WTC11 (cell line): ENCODE measurements at regions not wholly inside any gene's neighbourhood (a gene's known extent, or its start where the extent isn't known, plus 50 kb on each side); places are given as distances from the start of the nearest gene placed in this dataset.
A peak's percentile ranks its signal among the peaks of the same experiment; 100 is the strongest.

Experiments
- ATAC-seq: fragments of 200-7000 bp; cut with Tn5 transposase; 2 replicates; pipeline ENCODE4 v1.10.0; 2021; ENCODE audit warnings: mild to moderate bottlenecking, moderate library complexity
- CTCF ChIA-PET: fragments of 300-600 bp; sonication (Branson Sonifier 250); formaldehyde crosslinking; loops from one replicate; lab custom pipeline; 2021; ENCODE audit warnings: antibody characterized with exemption; lab: Charles Lee
- POLR2A ChIA-PET: fragments of 350-600 bp; sonication (Branson Sonifier 250); formaldehyde crosslinking; loops from one replicate; lab custom pipeline; 2021; ENCODE audit warnings: antibody characterized with exemption; lab: Charles Lee
- DNase-seq: peaks from one replicate; pipeline ENCODE4 v3.0.0; 2021; ENCODE audit warnings: low spot score
- H3K27ac Mint-ChIP-seq: 2 replicates; pipeline ENCODE4 v1.8.0; 2021; ENCODE audit warnings: mixed read lengths
- H3K27me3 Mint-ChIP-seq: 2 replicates; pipeline ENCODE4 v1.8.0; 2021; ENCODE audit warnings: low read depth, mild to moderate bottlenecking, moderate library complexity, mixed read lengths
- H3K36me3 Mint-ChIP-seq: 2 replicates; pipeline ENCODE4 v1.8.0; 2021; ENCODE audit warnings: mixed read lengths
- H3K4me1 Mint-ChIP-seq: 2 replicates; pipeline ENCODE4 v1.8.0; 2022; ENCODE audit warnings: mixed read lengths
- H3K4me3 Mint-ChIP-seq: 2 replicates; pipeline ENCODE4 v1.8.0; 2021; ENCODE audit warnings: mild to moderate bottlenecking, moderate library complexity, mixed read lengths
- H3K9me3 Mint-ChIP-seq: 2 replicates; pipeline ENCODE4 v1.8.0; 2021; ENCODE audit warnings: mixed read lengths
- AR ChIP-seq: fragments of 250-450 bp; sonication (Bioruptor Pico); IDR thresholded peaks from 2 replicates; pipeline ENCODE4 v1.9.0; 2021; ENCODE audit warnings: mild to moderate bottlenecking
- ATF2 ChIP-seq: sonication (generic); formaldehyde crosslinking; IDR thresholded peaks from 2 replicates; pipeline ENCODE4 v1.8.1; 2022; ENCODE audit warnings: low read depth, missing genetic modification reagents, borderline replicate concordance
- ELF4 ChIP-seq: sonication (generic); formaldehyde crosslinking; IDR thresholded peaks from 2 replicates; pipeline ENCODE4 v1.8.1; 2022; ENCODE audit warnings: low read depth, mild to moderate bottlenecking, moderate library complexity, missing genetic modification reagents
- ERG ChIP-seq: fragments of 250-450 bp; sonication (Bioruptor Pico); IDR thresholded peaks from 2 replicates; pipeline ENCODE4 v1.8.0; 2021; ENCODE audit warnings: mild to moderate bottlenecking
- FOXJ3 ChIP-seq: sonication (generic); formaldehyde crosslinking; IDR thresholded peaks from 2 replicates; pipeline ENCODE4 v1.9.0; 2021; ENCODE audit warnings: missing genetic modification reagents, mild to moderate bottlenecking, borderline replicate concordance
- MYBL2 ChIP-seq: sonication (generic); formaldehyde crosslinking; IDR thresholded peaks from 2 replicates; pipeline ENCODE4 v1.8.1; 2023; ENCODE audit warnings: mild to moderate bottlenecking, moderate library complexity, missing genetic modification reagents
- TCF7 ChIP-seq: sonication (generic); formaldehyde crosslinking; IDR thresholded peaks from 2 replicates; pipeline ENCODE4 v1.8.0; 2022; ENCODE audit warnings: mild to moderate bottlenecking, low read depth, missing genetic modification reagents, moderate library complexity
- TEAD4 ChIP-seq: sonication (generic); formaldehyde crosslinking; IDR thresholded peaks from 2 replicates; pipeline ENCODE4 v1.8.0; 2022; ENCODE audit warnings: mild to moderate bottlenecking, missing genetic modification reagents
- USF1 ChIP-seq: sonication (generic); formaldehyde crosslinking; IDR thresholded peaks from 2 replicates; pipeline ENCODE4 v1.8.0; 2022; ENCODE audit warnings: mild to moderate bottlenecking, missing genetic modification reagents
- TF ChIP-seq, protein P1 (sequence below): sonication (generic); formaldehyde crosslinking; IDR thresholded peaks from 2 replicates; pipeline ENCODE4 v1.8.0; 2023; ENCODE audit warnings: missing genetic modification reagents, mild to moderate bottlenecking, borderline replicate concordance
- TF ChIP-seq, protein P2 (sequence below): fragments of 200-600 bp; IDR thresholded peaks from 2 replicates; pipeline ENCODE4 v1.8.0; 2022; ENCODE audit warnings: antibody characterized with exemption
- TF ChIP-seq, protein P3 (sequence below): sonication (generic); formaldehyde crosslinking; conservative IDR thresholded peaks from 2 replicates; pipeline ENCODE4 v1.8.1; 2023; ENCODE audit warnings: mild to moderate bottlenecking, low read depth, missing genetic modification reagents, moderate library complexity
- TF ChIP-seq, protein P4 (sequence below): sonication (generic); formaldehyde crosslinking; IDR thresholded peaks from 2 replicates; pipeline ENCODE4 v1.8.1; 2023; ENCODE audit warnings: mild to moderate bottlenecking, missing genetic modification reagents, moderate library complexity

DNA sequence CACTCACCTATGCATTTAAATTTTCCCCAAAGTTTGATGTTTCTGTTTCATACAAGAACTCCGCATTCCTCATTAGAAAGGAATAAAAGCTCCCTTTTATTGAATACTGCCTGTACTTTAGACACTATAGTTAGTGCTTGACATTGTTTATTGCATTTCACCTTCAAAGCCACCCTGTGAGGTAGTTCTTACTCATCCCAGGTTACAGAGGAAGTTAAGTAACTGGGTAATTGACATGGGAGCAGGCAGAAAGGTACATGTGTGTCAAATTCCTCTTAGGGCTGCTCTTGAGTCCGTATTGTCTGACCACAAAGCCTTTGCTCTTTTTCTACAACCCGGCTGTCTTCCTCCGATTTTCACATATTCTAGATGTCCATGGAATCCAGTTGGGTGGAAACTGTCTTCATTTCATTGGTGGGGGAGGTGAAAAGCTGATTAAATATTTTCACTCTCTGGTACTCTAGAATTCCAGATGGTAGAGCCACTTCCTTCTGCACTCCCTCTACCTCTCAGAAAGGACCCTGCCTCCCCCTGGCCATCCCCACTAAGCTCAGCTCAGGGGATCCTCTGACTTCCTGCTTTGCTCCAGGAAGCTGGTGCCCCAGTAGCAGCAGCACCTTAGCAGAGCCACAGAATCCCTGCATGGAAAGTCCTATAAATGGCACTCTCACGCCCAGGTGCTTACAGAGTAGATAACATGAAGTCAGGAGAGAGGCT, 319.2 kb downstream of the LRATD1 start:
- Mint-ChIP-seq H3K27ac (no peak overlapping the region), H3K9me3 (peaks cover 9% of the 10 kb centered on the region), H3K36me3 (no peaks in the 10 kb centered on the region), H3K27me3 (no peaks in the 10 kb centered on the region), H3K4me1 (no peaks in the 10 kb centered on the region), H3K4me3 (no peak overlapping the region)
- TF ChIP-seq MYBL2 (no peak), ELF4 (CRISPR knock-in tag) (no peak), ERG (no peak), TCF7 (CRISPR knock-in tag) (no peak), USF1 (CRISPR knock-in tag) (no peak), FOXJ3 (CRISPR knock-in tag) (no peak), ATF2 (no peak), AR (no peak), TEAD4 (no peak)
- TF ChIP-seq, protein P1, sequence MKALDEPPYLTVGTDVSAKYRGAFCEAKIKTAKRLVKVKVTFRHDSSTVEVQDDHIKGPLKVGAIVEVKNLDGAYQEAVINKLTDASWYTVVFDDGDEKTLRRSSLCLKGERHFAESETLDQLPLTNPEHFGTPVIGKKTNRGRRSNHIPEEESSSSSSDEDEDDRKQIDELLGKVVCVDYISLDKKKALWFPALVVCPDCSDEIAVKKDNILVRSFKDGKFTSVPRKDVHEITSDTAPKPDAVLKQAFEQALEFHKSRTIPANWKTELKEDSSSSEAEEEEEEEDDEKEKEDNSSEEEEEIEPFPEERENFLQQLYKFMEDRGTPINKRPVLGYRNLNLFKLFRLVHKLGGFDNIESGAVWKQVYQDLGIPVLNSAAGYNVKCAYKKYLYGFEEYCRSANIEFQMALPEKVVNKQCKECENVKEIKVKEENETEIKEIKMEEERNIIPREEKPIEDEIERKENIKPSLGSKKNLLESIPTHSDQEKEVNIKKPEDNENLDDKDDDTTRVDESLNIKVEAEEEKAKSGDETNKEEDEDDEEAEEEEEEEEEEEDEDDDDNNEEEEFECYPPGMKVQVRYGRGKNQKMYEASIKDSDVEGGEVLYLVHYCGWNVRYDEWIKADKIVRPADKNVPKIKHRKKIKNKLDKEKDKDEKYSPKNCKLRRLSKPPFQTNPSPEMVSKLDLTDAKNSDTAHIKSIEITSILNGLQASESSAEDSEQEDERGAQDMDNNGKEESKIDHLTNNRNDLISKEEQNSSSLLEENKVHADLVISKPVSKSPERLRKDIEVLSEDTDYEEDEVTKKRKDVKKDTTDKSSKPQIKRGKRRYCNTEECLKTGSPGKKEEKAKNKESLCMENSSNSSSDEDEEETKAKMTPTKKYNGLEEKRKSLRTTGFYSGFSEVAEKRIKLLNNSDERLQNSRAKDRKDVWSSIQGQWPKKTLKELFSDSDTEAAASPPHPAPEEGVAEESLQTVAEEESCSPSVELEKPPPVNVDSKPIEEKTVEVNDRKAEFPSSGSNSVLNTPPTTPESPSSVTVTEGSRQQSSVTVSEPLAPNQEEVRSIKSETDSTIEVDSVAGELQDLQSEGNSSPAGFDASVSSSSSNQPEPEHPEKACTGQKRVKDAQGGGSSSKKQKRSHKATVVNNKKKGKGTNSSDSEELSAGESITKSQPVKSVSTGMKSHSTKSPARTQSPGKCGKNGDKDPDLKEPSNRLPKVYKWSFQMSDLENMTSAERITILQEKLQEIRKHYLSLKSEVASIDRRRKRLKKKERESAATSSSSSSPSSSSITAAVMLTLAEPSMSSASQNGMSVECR (CRISPR knock-in tag) = no peak
- TF ChIP-seq, protein P2, sequence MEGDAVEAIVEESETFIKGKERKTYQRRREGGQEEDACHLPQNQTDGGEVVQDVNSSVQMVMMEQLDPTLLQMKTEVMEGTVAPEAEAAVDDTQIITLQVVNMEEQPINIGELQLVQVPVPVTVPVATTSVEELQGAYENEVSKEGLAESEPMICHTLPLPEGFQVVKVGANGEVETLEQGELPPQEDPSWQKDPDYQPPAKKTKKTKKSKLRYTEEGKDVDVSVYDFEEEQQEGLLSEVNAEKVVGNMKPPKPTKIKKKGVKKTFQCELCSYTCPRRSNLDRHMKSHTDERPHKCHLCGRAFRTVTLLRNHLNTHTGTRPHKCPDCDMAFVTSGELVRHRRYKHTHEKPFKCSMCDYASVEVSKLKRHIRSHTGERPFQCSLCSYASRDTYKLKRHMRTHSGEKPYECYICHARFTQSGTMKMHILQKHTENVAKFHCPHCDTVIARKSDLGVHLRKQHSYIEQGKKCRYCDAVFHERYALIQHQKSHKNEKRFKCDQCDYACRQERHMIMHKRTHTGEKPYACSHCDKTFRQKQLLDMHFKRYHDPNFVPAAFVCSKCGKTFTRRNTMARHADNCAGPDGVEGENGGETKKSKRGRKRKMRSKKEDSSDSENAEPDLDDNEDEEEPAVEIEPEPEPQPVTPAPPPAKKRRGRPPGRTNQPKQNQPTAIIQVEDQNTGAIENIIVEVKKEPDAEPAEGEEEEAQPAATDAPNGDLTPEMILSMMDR = no peak
- TF ChIP-seq, protein P3, sequence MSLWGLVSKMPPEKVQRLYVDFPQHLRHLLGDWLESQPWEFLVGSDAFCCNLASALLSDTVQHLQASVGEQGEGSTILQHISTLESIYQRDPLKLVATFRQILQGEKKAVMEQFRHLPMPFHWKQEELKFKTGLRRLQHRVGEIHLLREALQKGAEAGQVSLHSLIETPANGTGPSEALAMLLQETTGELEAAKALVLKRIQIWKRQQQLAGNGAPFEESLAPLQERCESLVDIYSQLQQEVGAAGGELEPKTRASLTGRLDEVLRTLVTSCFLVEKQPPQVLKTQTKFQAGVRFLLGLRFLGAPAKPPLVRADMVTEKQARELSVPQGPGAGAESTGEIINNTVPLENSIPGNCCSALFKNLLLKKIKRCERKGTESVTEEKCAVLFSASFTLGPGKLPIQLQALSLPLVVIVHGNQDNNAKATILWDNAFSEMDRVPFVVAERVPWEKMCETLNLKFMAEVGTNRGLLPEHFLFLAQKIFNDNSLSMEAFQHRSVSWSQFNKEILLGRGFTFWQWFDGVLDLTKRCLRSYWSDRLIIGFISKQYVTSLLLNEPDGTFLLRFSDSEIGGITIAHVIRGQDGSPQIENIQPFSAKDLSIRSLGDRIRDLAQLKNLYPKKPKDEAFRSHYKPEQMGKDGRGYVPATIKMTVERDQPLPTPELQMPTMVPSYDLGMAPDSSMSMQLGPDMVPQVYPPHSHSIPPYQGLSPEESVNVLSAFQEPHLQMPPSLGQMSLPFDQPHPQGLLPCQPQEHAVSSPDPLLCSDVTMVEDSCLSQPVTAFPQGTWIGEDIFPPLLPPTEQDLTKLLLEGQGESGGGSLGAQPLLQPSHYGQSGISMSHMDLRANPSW (CRISPR knock-in tag) = no peak
- TF ChIP-seq, protein P4, sequence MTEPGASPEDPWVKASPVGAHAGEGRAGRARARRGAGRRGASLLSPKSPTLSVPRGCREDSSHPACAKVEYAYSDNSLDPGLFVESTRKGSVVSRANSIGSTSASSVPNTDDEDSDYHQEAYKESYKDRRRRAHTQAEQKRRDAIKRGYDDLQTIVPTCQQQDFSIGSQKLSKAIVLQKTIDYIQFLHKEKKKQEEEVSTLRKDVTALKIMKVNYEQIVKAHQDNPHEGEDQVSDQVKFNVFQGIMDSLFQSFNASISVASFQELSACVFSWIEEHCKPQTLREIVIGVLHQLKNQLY = no peak
- ATAC-seq (peak; percentile 47; the same call in 1 of the 2 replicates), DNase-seq (no peak)
- POLR2A ChIA-PET = no interaction called here
- CTCF ChIA-PET = interaction anchor here (1.1 kb wide), 1 partner anchor 45 kb away, joined by 3 read pairs; no protein-coding TSS in a partner anchor
